ENCODE measurements at regions not wholly inside any gene's neighbourhood (a gene's known extent, or its start where the extent isn't known, plus 50 kb on each side); places are given as distances from the start of the nearest gene placed in this dataset.

DNA sequence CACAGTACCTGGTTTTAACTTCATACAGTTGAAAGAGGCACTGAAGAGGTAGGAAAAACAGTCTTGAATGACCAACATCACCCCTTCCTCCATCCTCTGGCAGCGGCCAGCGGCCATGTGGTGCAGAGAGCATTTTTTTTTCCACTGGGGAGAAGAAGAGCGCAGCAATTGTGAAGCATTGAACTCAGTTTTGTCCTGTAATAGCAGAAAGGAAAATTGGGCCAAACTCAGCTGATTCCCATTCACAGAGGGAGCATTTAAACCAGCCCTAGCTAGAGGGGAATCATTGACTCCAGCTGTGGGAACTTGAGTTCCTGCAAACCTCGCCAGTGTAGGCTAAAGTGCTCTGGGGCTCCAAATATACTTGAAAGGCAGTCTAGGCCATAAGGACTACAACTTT, 316.6 kb upstream of the CHST9 start:
- Histone ChIP-seq H3K27me3 (ENCODE audit: insufficient read depth, low read length) (no peaks in the 10 kb centered on the region), H4K20me1 (ENCODE audit: insufficient read depth) (no peaks in the 10 kb centered on the region), H3K4me1 (ENCODE audit: control insufficient read depth in 1 of 2, insufficient read depth in 2 of 2, low read length in 2 of 2) (no peaks in the 10 kb centered on the region), H3K9ac (ENCODE audit: low read length) (no peak overlapping the region), H3K79me2 (ENCODE audit: insufficient read depth, low read length) (no peaks in the 10 kb centered on the region), H2AFZ (ENCODE audit: low read depth, low read length, poor library complexity, severe bottlenecking) (no peak overlapping the region), H3K36me3 (ENCODE audit: control insufficient read depth in 1 of 2, insufficient read depth in 2 of 2, low read length in 2 of 2) (no peaks in the 10 kb centered on the region), H3K4me3 (replicated peaks in 1 of 2; ENCODE audit: low read depth in 1 of 2, low read length in 2 of 2) (no peak overlapping the region), H3K4me2 (ENCODE audit: low read length) (no peak overlapping the region), H3K9me3 (ENCODE audit: control insufficient read depth in 1 of 2, insufficient read depth in 1 of 2, low read depth in 1 of 2, low read length in 2 of 2) (no peaks in the 10 kb centered on the region), H3K27ac (ENCODE audit: low read depth, low read length) (no peak overlapping the region), H3K9me2 (ENCODE audit: insufficient read depth) (no peaks in the 10 kb centered on the region)
- ATAC-seq (no peak), DNase-seq (ENCODE audit: low read depth, low spot score) (no peak)
- ChIA-PET POLR2A (no interaction called here), RAD21 (ENCODE audit: low non-redundant PET in 1 of 2, low total read pairs in 2 of 2, uncharacterized antibody in 2 of 2, unreplicated experiment in 2 of 2) (no interaction called here), CTCF (no interaction called here)
- BruUV-seq (replicated peaks) = no TSS peak
- TF ChIP-seq, protein P1, sequence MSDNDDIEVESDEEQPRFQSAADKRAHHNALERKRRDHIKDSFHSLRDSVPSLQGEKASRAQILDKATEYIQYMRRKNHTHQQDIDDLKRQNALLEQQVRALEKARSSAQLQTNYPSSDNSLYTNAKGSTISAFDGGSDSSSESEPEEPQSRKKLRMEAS (IDR thresholded peaks at IDR 0.05) = no peak
- no peak for TF ChIP-seq SIN3A (IDR thresholded peaks at IDR 0.05; ENCODE audit: low read depth)
- TF ChIP-seq EZH2 (IDR thresholded peaks at IDR 0.05) = no peak
- no peak for TF ChIP-seq POLR2A (IDR thresholded peaks at IDR 0.05; ENCODE audit: borderline replicate concordance, extremely low read depth, insufficient read depth, insufficient read length)
- TF ChIP-seq EZH2phosphoT487 (IDR thresholded peaks at IDR 0.05; ENCODE audit: borderline replicate concordance) = no peak
- no peak for TF ChIP-seq ZNF274 (IDR thresholded peaks at IDR 0.05; ENCODE audit: low read depth, low read length)
- TF ChIP-seq, protein P2, sequence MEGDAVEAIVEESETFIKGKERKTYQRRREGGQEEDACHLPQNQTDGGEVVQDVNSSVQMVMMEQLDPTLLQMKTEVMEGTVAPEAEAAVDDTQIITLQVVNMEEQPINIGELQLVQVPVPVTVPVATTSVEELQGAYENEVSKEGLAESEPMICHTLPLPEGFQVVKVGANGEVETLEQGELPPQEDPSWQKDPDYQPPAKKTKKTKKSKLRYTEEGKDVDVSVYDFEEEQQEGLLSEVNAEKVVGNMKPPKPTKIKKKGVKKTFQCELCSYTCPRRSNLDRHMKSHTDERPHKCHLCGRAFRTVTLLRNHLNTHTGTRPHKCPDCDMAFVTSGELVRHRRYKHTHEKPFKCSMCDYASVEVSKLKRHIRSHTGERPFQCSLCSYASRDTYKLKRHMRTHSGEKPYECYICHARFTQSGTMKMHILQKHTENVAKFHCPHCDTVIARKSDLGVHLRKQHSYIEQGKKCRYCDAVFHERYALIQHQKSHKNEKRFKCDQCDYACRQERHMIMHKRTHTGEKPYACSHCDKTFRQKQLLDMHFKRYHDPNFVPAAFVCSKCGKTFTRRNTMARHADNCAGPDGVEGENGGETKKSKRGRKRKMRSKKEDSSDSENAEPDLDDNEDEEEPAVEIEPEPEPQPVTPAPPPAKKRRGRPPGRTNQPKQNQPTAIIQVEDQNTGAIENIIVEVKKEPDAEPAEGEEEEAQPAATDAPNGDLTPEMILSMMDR (IDR thresholded peaks at IDR 0.05 in 2 of 3, conservative IDR thresholded peaks at IDR 0.05 in 1 of 3; ENCODE audit: borderline replicate concordance in 1 of 3, insufficient read depth in 1 of 3, low read depth in 2 of 3, low read length in 2 of 3) = no peak
- TF ChIP-seq CBX3 (IDR thresholded peaks at IDR 0.05; ENCODE audit: low read depth) = no peak
- TF ChIP-seq YY1 (IDR thresholded peaks at IDR 0.05; ENCODE audit: extremely low read depth, insufficient replicate concordance, low read depth, low read length) = no peak
- intact Hi-C loops (cut with micrococcal nuclease) = no loop called here

DNA sequence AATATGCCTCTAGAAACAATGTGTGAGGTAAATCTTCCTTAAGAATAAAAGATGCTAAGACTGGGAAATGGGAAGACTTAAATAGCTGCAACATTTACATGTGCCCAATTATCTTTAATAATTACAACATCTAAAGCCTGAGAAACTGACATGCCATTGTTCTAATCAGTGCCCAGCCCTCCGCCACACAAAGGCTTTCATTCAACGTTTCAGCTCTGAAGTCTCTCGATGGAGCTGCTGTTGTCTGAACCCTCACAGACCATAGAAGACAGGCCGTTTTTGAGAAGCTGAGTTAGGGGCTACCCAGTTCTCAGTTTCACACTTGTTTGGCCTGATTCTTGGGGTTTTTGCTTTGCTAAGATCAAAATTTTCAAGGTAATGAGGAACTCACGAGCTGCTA, 315.4 kb upstream of the CHST9 start:
- no TSS peak for BruUV-seq (replicated peaks)
- Histone ChIP-seq H2AFZ (ENCODE audit: low read depth, low read length, poor library complexity, severe bottlenecking) (no peak overlapping the region), H3K27me3 (ENCODE audit: insufficient read depth, low read length) (no peaks in the 10 kb centered on the region), H4K20me1 (ENCODE audit: insufficient read depth) (no peaks in the 10 kb centered on the region), H3K27ac (ENCODE audit: low read depth, low read length) (no peak overlapping the region), H3K36me3 (ENCODE audit: control insufficient read depth in 1 of 2, insufficient read depth in 2 of 2, low read length in 2 of 2) (no peaks in the 10 kb centered on the region), H3K4me3 (replicated peaks in 1 of 2; ENCODE audit: low read depth in 1 of 2, low read length in 2 of 2) (no peak overlapping the region), H3K79me2 (ENCODE audit: insufficient read depth, low read length) (no peaks in the 10 kb centered on the region), H3K9me2 (ENCODE audit: insufficient read depth) (no peaks in the 10 kb centered on the region), H3K4me2 (ENCODE audit: low read length) (no peak overlapping the region), H3K9me3 (ENCODE audit: control insufficient read depth in 1 of 2, insufficient read depth in 1 of 2, low read depth in 1 of 2, low read length in 2 of 2) (no peaks in the 10 kb centered on the region), H3K9ac (ENCODE audit: low read length) (no peak overlapping the region), H3K4me1 (ENCODE audit: control insufficient read depth in 1 of 2, insufficient read depth in 2 of 2, low read length in 2 of 2) (no peaks in the 10 kb centered on the region)
- ChIA-PET CTCF (no interaction called here), POLR2A (no interaction called here), RAD21 (ENCODE audit: low non-redundant PET in 1 of 2, low total read pairs in 2 of 2, uncharacterized antibody in 2 of 2, unreplicated experiment in 2 of 2) (no interaction called here)
- intact Hi-C loops (cut with micrococcal nuclease) = no loop called here
- ATAC-seq (no peak), DNase-seq (ENCODE audit: low read depth, low spot score) (no peak)
- TF ChIP-seq, protein P3, sequence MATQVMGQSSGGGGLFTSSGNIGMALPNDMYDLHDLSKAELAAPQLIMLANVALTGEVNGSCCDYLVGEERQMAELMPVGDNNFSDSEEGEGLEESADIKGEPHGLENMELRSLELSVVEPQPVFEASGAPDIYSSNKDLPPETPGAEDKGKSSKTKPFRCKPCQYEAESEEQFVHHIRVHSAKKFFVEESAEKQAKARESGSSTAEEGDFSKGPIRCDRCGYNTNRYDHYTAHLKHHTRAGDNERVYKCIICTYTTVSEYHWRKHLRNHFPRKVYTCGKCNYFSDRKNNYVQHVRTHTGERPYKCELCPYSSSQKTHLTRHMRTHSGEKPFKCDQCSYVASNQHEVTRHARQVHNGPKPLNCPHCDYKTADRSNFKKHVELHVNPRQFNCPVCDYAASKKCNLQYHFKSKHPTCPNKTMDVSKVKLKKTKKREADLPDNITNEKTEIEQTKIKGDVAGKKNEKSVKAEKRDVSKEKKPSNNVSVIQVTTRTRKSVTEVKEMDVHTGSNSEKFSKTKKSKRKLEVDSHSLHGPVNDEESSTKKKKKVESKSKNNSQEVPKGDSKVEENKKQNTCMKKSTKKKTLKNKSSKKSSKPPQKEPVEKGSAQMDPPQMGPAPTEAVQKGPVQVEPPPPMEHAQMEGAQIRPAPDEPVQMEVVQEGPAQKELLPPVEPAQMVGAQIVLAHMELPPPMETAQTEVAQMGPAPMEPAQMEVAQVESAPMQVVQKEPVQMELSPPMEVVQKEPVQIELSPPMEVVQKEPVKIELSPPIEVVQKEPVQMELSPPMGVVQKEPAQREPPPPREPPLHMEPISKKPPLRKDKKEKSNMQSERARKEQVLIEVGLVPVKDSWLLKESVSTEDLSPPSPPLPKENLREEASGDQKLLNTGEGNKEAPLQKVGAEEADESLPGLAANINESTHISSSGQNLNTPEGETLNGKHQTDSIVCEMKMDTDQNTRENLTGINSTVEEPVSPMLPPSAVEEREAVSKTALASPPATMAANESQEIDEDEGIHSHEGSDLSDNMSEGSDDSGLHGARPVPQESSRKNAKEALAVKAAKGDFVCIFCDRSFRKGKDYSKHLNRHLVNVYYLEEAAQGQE (IDR thresholded peaks at IDR 0.05; ENCODE audit: low read depth) = no peak
- TF ChIP-seq, protein P1 (IDR thresholded peaks at IDR 0.05) = no peak
- TF ChIP-seq SP1 (IDR thresholded peaks at IDR 0.05; ENCODE audit: low read depth) (no peak), EZH2 (IDR thresholded peaks at IDR 0.05) (no peak), ZNF274 (IDR thresholded peaks at IDR 0.05; ENCODE audit: low read depth, low read length) (no peak), CEBPB (IDR thresholded peaks at IDR 0.05; ENCODE audit: low read depth) (no peak), CBX3 (IDR thresholded peaks at IDR 0.05; ENCODE audit: low read depth) (no peak), RAD21 (IDR thresholded peaks at IDR 0.05; ENCODE audit: low read depth) (no peak), SRF (IDR thresholded peaks at IDR 0.05; ENCODE audit: low read depth) (no peak), TCF7L2 (IDR thresholded peaks at IDR 0.05; ENCODE audit: borderline replicate concordance, extremely low read depth, insufficient read depth, insufficient read length) (no peak)

All from HCT116 (cell line).